Neutrophil (primary cell): ENCODE measurements at regions not wholly inside any gene's neighbourhood (a gene's known extent, or its start where the extent isn't known, plus 50 kb on each side); places are given as distances from the start of the nearest gene placed in this dataset.

Experiments
- H3K27ac ChIP-seq: fragments of 200-600 bp; sonication (generic); 2 replicates; pipeline ENCODE4 v1.5.1; 2016; ENCODE audit warnings: mild to moderate bottlenecking, moderate library complexity
- H3K27me3 ChIP-seq: fragments of 200-600 bp; sonication (generic); 2 replicates; pipeline ENCODE4 v1.6.0; 2016; ENCODE audit warnings: mild to moderate bottlenecking
- H3K36me3 ChIP-seq: fragments of 200-600 bp; sonication (generic); 2 replicates; pipeline ENCODE4 v1.5.1; 2017
- H3K4me1 ChIP-seq, 2 experiments: fragments of 200-600 bp in 1 of 2; sonication (generic) in 1 of 2; 1 replicate in 1 of 2; 2 replicates in 1 of 2; pipeline versions ENCODE4 v1.5.1 to v1.6.1; 2013 to 2016; ENCODE audit warnings: low read depth in 1 of 2, low read length in 1 of 2, mild to moderate bottlenecking in 1 of 2, moderate library complexity in 1 of 2; ENCODE audit not compliant: control insufficient read depth in 1 of 2, insufficient read depth in 1 of 2
- H3K4me3 ChIP-seq, 2 experiments: fragments of 200-600 bp in 1 of 2; sonication (generic) in 1 of 2; 1 replicate in 1 of 2; 2 replicates in 1 of 2; pipeline ENCODE4 v1.5.1; 2013 to 2016; ENCODE audit warnings: low read depth in 1 of 2, low read length in 1 of 2, mild to moderate bottlenecking in 1 of 2, moderate library complexity in 1 of 2
- H3K9me3 ChIP-seq: fragments of 200-600 bp; sonication (generic); 2 replicates; pipeline ENCODE4 v1.5.1; 2016
- CTCF ChIP-seq: fragments of 200-600 bp; sonication (generic); IDR thresholded peaks from 2 replicates; pipeline ENCODE4 v1.5.1; 2016; ENCODE audit warnings: antibody characterized with exemption

DNA sequence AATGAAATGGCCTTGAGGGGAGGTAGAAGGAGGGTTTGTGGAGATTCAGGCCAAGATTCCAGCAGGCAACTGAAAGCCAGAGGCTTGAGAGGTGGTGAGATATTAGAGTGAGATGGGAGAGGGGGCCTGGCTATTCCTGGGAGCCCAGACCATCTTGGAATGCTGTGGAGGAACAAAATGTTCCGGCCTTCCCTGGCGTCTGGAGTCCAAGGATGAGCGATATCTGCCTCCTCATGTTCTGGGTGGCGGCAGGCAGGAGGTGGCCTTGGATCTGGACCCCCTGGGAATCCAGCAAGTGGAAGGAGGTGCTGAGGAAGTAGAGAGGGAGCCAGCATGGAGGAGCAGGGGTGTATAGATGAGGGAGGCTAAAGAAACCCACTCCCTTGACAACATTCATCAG, 335.9 kb downstream of the CYP26B1 start:
- no peak overlapping the region for H3K4me3 ChIP-seq
- no peak for TF ChIP-seq CTCF
- H3K27ac ChIP-seq, result no peak overlapping the region
- H3K9me3 ChIP-seq, result no peaks in the 10 kb centered on the region
- H3K4me1 ChIP-seq, result no peaks in the 10 kb centered on the region
- peaks cover 15% of the 10 kb centered on the region for H3K27me3 ChIP-seq
- no peaks in the 10 kb centered on the region for H3K36me3 ChIP-seq

DNA sequence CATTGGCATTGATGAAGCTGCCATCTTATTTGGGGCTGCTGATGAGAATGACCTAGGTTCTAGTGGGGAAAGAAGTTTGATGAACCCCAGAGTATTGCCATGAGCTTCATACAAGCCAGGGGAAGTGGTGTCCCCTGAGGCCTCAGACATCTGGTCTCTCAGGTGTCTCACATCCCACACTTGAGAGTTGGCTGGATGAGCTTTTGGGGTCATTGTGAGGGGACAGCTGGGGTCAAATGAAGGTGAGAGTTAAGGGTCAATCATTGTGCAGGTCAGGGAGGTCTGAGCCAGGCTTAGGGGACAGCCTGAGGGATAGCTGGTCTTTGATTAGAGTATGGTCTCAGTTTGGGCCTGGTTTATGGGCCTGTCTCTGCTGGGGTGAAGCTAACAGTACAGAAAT, 336.5 kb downstream of the CYP26B1 start:
- Histone ChIP-seq H3K27me3 (peaks cover 21% of the 10 kb centered on the region), H3K4me1 (no peaks in the 10 kb centered on the region), H3K27ac (no peak overlapping the region), H3K36me3 (no peaks in the 10 kb centered on the region), H3K4me3 (no peak overlapping the region), H3K9me3 (no peaks in the 10 kb centered on the region)
- no peak for TF ChIP-seq CTCF

GRCh38 chr2:71807581-71808451, 339.8 kb downstream of the CYP26B1 start:
- H3K4me3 ChIP-seq, result no peak overlapping the region
- H3K9me3 ChIP-seq, result no peaks in the 10 kb centered on the region
- H3K27me3 ChIP-seq, result peaks cover 36% of the 10 kb centered on the region
- no peak overlapping the region for H3K27ac ChIP-seq
- TF ChIP-seq CTCF, result no peak
- H3K36me3 ChIP-seq, result no peaks in the 10 kb centered on the region
- no peaks in the 10 kb centered on the region for H3K4me1 ChIP-seq

GRCh38 chr2:71806432-71806831, 341.2 kb downstream of the CYP26B1 start:
- Histone ChIP-seq H3K27me3 (peaks cover 36% of the 10 kb centered on the region), H3K27ac (no peak overlapping the region), H3K9me3 (no peaks in the 10 kb centered on the region), H3K36me3 (no peaks in the 10 kb centered on the region), H3K4me1 (no peaks in the 10 kb centered on the region), H3K4me3 (no peak overlapping the region)
- TF ChIP-seq CTCF, result no peak

DNA sequence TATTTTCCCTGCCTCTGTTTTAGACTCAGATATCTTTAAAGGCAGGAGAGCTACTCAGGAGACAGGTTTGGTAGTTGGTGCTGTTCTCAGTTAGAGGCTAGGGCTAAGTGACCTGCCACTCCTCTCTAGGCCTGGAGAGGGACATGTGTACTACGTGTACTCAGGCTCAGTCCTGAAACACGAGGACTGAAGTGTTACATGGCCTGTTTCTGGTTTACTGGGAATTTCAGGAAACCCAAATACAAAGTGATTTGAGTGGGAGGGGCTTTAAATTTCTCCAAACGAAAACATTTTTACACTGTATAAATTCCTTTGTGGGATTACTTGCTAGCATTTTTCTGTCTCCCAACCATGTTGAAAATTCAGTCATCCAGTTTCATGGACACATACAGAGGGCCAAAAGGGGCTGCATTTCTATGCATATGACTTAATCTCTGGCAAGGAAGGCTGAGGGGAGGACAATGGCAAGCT, 343.3 kb downstream of the CYP26B1 start:
- peaks cover 36% of the 10 kb centered on the region for H3K27me3 ChIP-seq
- no peaks in the 10 kb centered on the region for H3K9me3 ChIP-seq
- no peak for TF ChIP-seq CTCF
- no peak overlapping the region for H3K27ac ChIP-seq
- no peak overlapping the region for H3K4me3 ChIP-seq
- H3K4me1 ChIP-seq, result no peaks in the 10 kb centered on the region
- H3K36me3 ChIP-seq, result no peaks in the 10 kb centered on the region
